Activated CD4-positive, alpha-beta T cell treated with anti-CD3 and anti-CD28 coated beads, Interleukin-2, Interleukin-6, amounts not matched to agents 100 ng/mL and 50 ng/mL, durations not matched to agents 16 hours and 8 hours (primary cell): ENCODE measurements at regions not wholly inside any gene's neighbourhood (a gene's known extent, or its start where the extent isn't known, plus 50 kb on each side); places are given as distances from the start of the nearest gene placed in this dataset.
"Not testable (repeated sequence)": the region's sequence is repeated elsewhere in the genome, so short reads cannot be mapped to it uniquely, and the experiment has no call there.

Experiments
- DNase-seq: peaks from one replicate; pipeline ENCODE4 v3.0.0-alpha.2; 2020

GRCh38 chr2:215793747-215794595 lies 219.4 kb downstream of the MREG start:
- DNase-seq = peak; percentile 22

DNA sequence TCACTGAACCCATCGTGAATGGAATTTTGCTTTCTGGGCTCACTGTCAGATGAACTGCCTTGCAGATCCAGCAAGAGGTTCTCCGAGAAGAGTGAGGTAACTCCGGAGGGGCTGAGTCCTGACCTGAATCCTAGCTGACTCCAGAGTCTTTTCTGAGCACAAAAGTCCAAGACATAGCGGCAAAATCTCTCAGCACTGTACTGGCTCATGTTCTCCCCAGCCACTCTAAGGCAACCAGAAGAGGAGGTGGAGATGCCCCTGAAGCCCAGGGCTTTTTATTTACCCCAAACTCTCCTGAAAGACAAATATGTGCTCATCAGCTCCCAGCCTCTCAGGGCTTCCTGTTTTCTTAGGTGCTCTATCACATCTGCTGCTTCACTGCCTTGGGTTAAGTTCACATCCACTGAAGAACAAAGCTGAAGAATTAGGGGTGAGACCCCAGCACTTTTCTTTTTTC lies 221.8 kb downstream of the MREG start:
- no peak for DNase-seq

GRCh38 chr2:215790523-215791421 lies 222.6 kb downstream of the MREG start:
- DNase-seq = no peak

GRCh38 chr2:215787565-215788178 lies 225.7 kb downstream of the MREG start:
- DNase-seq = no peak

- DNase-seq = no peak
Observed at GRCh38 chr2:215787025-215787424, 226.3 kb downstream of the MREG start.

DNA sequence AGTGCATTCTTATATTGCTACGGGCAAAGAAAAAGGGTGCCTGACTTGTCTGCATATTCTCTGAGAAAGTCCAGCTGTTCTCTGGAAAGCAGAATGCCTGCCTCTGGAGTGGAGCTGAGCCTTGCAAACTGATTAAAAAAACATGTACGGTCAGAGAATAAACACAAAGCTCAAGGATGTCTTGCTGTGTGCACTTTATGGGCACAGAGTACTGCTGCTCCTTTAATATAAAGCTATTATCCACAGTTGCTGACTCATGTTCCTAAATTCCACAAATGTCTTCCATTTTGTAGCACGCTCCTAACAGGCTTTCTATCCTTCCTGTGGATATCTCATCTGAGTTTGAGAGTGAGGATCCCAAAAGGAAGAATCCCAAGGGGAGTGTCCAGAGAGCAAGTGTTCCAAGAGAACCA lies 229.0 kb downstream of the MREG start:
- DNase-seq = no peak

DNA sequence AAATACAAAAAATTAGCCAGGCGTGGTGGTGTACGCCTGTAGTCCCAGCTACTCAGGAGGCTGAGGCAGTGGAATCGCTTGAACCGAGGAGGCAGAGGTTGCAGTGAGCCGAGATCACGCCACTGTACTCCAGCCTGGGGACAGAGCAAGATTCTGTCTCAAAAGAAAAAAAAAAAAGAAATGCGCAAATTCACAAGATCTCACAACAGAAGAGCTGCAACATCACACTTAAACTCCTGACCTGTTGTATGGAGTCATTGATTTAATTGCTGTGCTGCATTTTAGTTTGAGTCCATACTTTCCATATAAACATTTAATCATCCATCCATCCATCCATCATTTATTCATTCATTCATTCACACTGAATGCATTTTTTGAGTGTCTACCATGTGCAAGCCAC lies 229.7 kb downstream of the MREG start:
- DNase-seq = not testable (repeated sequence)

DNA sequence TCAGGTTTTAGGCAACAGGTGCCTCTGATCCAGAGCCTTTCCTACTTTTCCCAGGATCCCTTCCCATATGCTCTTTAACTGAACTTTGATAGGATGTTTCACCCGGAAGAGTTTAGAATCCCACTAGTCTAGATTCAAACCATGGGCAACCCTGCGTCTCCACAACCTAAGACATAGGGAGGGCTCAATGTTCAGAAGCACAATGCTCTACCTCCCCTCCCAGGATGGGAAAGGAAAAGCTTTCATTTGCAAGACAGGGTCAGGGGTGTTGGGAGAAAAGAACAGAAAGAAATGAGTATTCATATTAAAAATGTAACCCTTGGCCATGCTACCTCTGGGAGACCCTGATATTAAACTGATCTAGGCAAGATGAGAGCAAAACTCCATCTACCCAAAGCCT lies 230.4 kb downstream of the MREG start:
- DNase-seq = no peak

DNA sequence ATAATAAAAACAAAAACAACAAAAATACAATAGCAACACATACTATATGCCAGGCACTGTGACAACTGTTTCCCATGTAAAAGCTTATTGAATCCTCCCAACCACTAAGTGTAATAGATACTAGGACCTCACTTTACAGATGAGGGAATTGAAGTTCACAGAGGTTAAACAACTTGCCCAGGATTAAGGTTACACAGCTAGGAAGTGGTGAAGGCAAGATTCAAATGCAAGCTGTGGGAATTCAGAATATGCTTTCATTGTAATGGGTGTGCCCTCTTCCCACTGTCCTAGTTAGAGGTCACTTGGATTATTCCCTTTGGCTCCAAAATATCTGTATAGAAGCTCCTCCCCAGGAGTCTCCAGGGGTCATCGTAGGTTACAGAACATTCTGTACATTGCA lies 231.1 kb downstream of the MREG start:
- no peak for DNase-seq

DNA sequence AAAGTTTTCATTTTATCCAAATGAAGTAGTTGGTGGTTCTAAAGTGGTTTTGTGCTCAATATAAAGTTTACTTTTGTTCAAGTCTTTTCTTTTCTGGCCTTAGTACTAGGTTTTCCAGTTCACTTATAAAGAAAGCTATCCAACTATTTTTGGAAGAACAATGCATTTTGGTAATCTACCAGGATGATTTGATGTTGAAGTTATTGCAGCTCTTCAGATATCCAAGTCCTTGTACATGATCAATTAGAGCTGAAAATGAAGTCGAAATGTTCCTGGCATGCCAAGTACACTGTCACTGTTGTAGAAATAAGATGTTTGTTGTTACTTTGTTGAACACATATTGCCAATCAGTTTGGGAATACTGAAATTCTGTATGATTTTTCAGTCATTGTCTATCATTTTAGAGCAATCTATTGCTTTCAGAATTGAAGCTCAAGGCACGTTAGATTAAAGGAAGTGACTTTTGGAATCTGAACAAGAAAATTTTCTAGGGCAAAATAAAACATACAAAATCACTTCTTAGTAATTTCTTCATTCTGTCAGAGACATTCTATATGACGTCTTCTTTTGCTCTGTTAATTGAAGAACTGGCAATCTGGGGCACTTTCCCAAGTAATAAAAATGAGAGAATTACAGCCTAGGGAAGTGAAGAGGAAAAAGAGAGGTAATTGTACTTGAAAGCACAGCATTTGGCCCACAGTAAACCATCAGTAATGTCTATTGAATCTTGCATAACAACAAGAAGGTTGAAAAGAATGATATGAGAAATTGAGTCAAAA lies 232.3 kb downstream of the MREG start:
- no peak for DNase-seq

DNA sequence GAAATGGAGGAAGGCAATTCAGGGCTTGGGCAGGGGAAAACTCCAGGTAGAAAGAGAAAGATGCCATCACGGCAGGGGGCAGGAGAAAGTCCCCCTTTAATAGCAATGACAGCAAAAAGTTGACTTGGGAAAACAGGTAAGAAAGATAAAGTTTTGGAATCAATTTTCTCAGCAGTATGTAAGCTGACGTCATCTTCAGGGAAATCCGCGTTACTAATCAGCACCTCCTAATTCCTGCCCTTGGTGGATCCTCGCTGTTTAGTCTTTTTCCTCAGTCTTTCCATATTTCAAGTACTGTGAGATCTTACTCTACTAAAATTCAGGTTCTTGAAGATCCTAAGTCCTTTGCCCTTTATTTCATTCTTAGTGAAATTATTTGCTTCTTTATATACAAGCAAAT lies 233.0 kb downstream of the MREG start:
- DNase-seq = no peak

DNA sequence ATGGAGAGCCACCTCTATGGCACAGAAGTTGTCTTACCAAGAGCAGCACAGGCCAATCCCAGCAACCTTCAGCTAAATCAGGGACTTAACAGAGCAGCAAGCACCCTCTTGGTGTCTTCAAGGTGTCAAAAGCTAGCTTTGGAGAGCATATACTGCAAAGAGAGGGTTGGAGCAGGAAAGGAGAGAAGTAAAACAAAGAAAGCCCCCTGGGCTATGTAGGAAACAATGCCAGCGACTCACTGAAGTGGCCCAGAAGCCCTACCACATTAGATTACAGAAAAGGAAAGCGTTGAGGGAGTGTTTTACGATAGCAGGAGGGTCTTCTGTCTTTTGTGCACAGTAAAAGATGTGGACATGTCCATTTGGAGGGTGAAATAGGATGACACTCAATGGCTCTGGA lies 233.4 kb downstream of the MREG start:
- DNase-seq = no peak

GRCh38 chr2:215777465-215778044 lies 235.8 kb downstream of the MREG start:
- no peak for DNase-seq

GRCh38 chr2:215775106-215775505 lies 238.2 kb downstream of the MREG start:
- DNase-seq = no peak

DNA sequence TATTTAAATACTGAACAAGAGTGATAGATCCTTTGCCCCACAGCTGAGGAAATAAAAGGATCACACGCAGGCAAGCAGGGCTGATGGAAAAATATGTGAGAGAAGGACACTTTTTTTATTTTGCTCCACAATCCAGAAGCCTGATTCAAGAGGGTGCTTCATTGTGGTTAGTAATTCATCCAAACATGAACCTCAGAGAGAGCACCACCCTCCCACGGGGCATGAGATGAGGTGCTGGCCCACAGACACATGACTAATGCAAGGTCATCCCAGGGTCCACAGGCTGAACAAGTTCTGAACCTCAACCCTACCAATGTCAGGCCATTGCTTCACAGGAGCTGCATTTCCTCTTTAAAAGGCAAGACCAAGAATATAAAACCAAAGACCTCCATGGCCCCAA lies 239.6 kb downstream of the MREG start:
- DNase-seq = no peak

DNA sequence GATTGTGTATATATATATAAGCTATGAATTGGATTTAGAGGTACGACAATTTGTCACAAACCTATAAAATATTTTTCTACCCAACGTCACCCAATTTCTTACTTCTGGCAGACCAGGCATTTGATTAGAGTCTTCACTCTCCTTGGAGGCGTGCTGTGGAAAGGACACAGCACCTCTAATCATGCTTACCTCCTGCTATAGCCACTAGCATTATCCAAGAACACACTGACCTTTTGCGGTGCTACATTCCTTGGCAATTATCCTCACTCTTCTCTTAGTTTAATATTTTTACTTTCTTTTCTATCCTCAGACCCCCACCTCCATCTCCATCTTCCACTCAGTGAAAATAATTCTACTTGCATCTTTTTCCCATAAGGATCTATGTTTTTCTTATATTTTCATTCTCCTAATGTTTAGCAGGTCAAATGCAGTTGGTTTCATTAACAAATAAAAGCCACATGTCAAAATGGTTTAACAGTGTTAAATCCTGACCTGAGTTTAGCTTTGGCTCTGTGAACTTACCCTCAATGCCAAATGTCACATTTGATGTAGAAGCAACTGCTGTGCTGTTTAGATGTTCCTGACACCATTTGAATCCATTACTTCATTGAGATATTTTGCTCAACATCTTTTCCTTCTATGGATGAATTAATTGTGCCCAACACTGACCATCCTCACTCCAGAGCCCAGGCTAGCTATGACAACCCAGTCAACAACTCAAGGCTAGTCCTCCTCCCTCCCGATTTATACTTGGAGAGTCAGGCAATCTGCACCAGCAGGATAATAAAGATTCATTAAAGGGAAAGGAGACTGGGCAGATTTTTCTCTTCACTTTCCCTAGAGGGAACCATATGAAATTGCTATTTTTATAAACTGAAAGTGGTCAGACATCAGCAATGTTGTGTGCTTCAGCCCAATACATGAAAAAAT lies 240.5 kb downstream of the MREG start:
- DNase-seq = no peak

DNA sequence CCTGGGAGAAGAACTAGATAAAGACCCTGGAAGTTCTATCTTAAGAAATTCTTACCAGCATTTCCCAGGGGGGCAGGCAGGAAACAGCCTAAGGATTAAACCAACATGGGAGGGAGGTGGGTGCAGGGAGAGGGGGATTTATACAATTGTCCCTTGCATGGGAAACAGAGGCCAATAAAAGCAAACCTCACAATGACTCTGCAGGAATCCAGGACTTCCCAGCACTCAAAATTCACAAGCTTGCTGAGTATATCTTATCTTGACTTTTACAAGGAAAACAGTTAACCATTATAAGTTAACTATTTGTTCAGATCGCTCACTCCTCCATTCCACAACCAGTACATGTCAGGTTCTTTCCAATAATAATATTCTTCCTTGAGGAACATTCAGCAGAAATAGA lies 241.3 kb downstream of the MREG start:
- DNase-seq = no peak

DNA sequence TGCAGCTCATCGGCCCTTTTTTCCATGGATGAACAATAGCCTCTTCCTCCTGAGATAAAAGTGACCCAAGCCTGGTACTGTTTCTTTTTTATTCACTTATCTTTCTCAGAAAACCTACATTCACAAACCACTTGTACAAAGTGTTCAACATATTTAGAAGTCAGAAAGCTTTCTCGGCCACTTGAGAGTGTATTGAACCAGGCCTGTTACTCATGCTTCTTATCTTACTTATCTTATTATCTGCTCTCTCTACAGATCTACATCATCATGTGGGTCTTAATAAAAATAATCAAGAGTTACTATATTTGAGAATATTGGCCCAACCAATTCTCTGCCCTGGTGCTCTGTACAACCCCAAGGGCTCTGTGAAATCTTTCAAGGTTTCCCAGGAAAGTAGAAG lies 242.1 kb downstream of the MREG start:
- no peak for DNase-seq

DNA sequence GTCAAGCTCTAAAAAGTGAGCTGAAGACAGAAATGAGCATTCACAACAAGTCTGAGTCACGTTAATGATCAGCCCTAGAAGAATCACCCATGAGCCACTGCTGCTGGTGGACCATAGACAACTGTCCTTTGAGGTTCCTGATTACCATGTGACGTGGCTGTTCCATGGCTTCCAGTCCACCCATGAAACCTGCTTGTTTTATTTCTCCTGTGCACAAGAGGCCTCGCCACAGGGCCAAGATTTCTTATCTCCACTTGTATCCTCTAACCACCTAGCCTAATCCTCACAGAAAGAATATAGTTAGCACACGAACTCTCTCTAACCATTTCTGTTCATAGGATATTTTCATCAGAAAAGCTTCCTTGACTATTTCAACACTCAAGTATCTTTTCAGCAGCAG lies 242.7 kb downstream of the MREG start:
- DNase-seq = no peak

DNA sequence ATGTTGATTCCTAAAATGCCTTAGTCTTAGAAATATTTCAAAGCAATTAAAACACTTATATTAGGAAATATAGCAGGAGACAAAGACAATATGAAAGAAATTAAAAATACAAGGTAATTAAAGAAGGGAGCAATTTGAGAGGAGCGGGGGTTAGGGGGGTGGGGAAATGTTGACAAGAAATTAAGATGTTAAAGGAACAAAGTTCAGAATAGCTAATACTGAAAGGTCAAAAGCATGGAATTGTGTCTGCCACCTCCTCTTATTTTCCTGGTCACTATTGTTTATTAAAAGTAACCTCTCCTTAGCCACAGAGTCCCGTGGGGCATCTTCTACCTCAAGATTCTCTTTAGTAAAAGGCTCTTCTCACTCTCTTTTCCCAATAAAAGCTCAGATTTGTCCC lies 244.1 kb downstream of the MREG start:
- no peak for DNase-seq

- DNase-seq = no peak
Observed at GRCh38 chr2:215767625-215768024, 245.7 kb downstream of the MREG start.
